T-helper 2 cell treated with Interferon-gamma antibody and Interleukin-4, amounts not matched to agents 5 μg/mL and 100 μg/mL, for 36 hours (primary cell): ENCODE measurements at regions not wholly inside any gene's neighbourhood (a gene's known extent, or its start where the extent isn't known, plus 50 kb on each side); places are given as distances from the start of the nearest gene placed in this dataset.

Source experiments
- DNase-seq: peaks from one replicate; pipeline ENCODE4 v3.0.0; 2021; ENCODE audit warnings: low spot score
- H3K27ac Mint-ChIP-seq: one replicate; pipeline ENCODE4 v1.8.0; 2021; ENCODE audit warnings: mild to moderate bottlenecking, mixed read lengths
- H3K27me3 Mint-ChIP-seq: one replicate; pipeline ENCODE4 v1.8.0; 2021; ENCODE audit warnings: low read depth, mixed read lengths
- H3K36me3 Mint-ChIP-seq: one replicate; pipeline ENCODE4 v1.8.0; 2021; ENCODE audit warnings: low read depth, mixed read lengths
- H3K4me1 Mint-ChIP-seq: one replicate; pipeline ENCODE4 v1.8.0; 2021; ENCODE audit warnings: low read depth, mixed read lengths
- H3K4me3 Mint-ChIP-seq: one replicate; pipeline ENCODE4 v1.8.0; 2022; ENCODE audit warnings: mild to moderate bottlenecking, moderate library complexity, mixed read lengths
- H3K9me3 Mint-ChIP-seq: one replicate; pipeline ENCODE4 v1.8.0; 2021; ENCODE audit warnings: mixed read lengths

- H3K36me3 Mint-ChIP-seq: no peaks in the 10 kb centered on the region
Measured at GRCh38 chr2:423479-423878, 135.6 kb upstream of the ALKAL2 start.

GRCh38 chr2:422676-423435 lies 135.0 kb upstream of the ALKAL2 start:
- Mint-ChIP-seq H3K4me1 (no peaks in the 10 kb centered on the region), H3K9me3 (no peaks in the 10 kb centered on the region), H3K36me3 (no peaks in the 10 kb centered on the region), H3K27me3 (peaks cover 3% of the 10 kb centered on the region), H3K4me3 (no peak overlapping the region), H3K27ac (no peak overlapping the region)
- DNase-seq: no peak

More at GRCh38 chr2:423479-423878, 135.6 kb upstream of the ALKAL2 start:
- no peak overlapping the region for H3K27ac Mint-ChIP-seq
- DNase-seq: no peak
- no peaks in the 10 kb centered on the region for H3K9me3 Mint-ChIP-seq
- peaks cover 3% of the 10 kb centered on the region for H3K27me3 Mint-ChIP-seq
- no peak overlapping the region for H3K4me3 Mint-ChIP-seq
- peaks cover 3% of the 10 kb centered on the region for H3K4me1 Mint-ChIP-seq

- DNase-seq: no peak
- no peak overlapping the region for H3K27ac Mint-ChIP-seq
- no peaks in the 10 kb centered on the region for H3K9me3 Mint-ChIP-seq
- H3K36me3 Mint-ChIP-seq: no peaks in the 10 kb centered on the region
- peaks cover 6% of the 10 kb centered on the region for H3K27me3 Mint-ChIP-seq
- H3K4me1 Mint-ChIP-seq: no peaks in the 10 kb centered on the region
- H3K4me3 Mint-ChIP-seq: no peak overlapping the region
Measured at GRCh38 chr2:421406-421805, 133.5 kb upstream of the ALKAL2 start.

- Mint-ChIP-seq H3K4me1 (no peaks in the 10 kb centered on the region), H3K4me3 (no peak overlapping the region), H3K36me3 (no peaks in the 10 kb centered on the region), H3K9me3 (no peaks in the 10 kb centered on the region), H3K27ac (no peak overlapping the region), H3K27me3 (peaks cover 16% of the 10 kb centered on the region)
- no peak for DNase-seq
Measured at GRCh38 chr2:419687-420317, 131.9 kb upstream of the ALKAL2 start.

- DNase-seq: no peak
- Mint-ChIP-seq H3K4me1 (no peaks in the 10 kb centered on the region), H3K36me3 (no peaks in the 10 kb centered on the region), H3K9me3 (no peaks in the 10 kb centered on the region), H3K4me3 (no peak overlapping the region), H3K27me3 (peaks cover 31% of the 10 kb centered on the region), H3K27ac (no peak overlapping the region)
Measured at GRCh38 chr2:417662-418061, 129.8 kb upstream of the ALKAL2 start.

GRCh38 chr2:417006-417405 lies 129.1 kb upstream of the ALKAL2 start:
- H3K9me3 Mint-ChIP-seq: no peaks in the 10 kb centered on the region
- no peaks in the 10 kb centered on the region for H3K36me3 Mint-ChIP-seq
- H3K4me1 Mint-ChIP-seq: no peaks in the 10 kb centered on the region
- DNase-seq: no peak
- H3K27ac Mint-ChIP-seq: no peak overlapping the region
- H3K4me3 Mint-ChIP-seq: no peak overlapping the region
- H3K27me3 Mint-ChIP-seq: peaks cover 34% of the 10 kb centered on the region

GRCh38 chr2:415986-416610 lies 128.2 kb upstream of the ALKAL2 start:
- H3K4me1 Mint-ChIP-seq: no peaks in the 10 kb centered on the region
- no peak overlapping the region for H3K4me3 Mint-ChIP-seq
- no peak for DNase-seq
- H3K9me3 Mint-ChIP-seq: no peaks in the 10 kb centered on the region
- H3K36me3 Mint-ChIP-seq: no peaks in the 10 kb centered on the region
- no peak overlapping the region for H3K27ac Mint-ChIP-seq
- peaks cover 41% of the 10 kb centered on the region for H3K27me3 Mint-ChIP-seq

GRCh38 chr2:409523-409922 lies 121.6 kb upstream of the ALKAL2 start:
- no peaks in the 10 kb centered on the region for H3K4me1 Mint-ChIP-seq
- H3K4me3 Mint-ChIP-seq: no peak overlapping the region
- peaks cover 2% of the 10 kb centered on the region for H3K36me3 Mint-ChIP-seq
- no peak for DNase-seq
- H3K27ac Mint-ChIP-seq: no peak overlapping the region
- H3K9me3 Mint-ChIP-seq: peaks cover 5% of the 10 kb centered on the region
- peaks cover 41% of the 10 kb centered on the region for H3K27me3 Mint-ChIP-seq

GRCh38 chr2:407630-408029 lies 119.7 kb upstream of the ALKAL2 start:
- peaks cover 25% of the 10 kb centered on the region for H3K27me3 Mint-ChIP-seq

GRCh38 chr2:406876-407275 lies 119.0 kb upstream of the ALKAL2 start:
- Mint-ChIP-seq H3K36me3 (peaks cover 2% of the 10 kb centered on the region), H3K4me3 (no peak overlapping the region), H3K9me3 (peaks cover 13% of the 10 kb centered on the region), H3K27me3 (peaks cover 21% of the 10 kb centered on the region), H3K27ac (no peak overlapping the region), H3K4me1 (no peaks in the 10 kb centered on the region)
- DNase-seq: no peak

More at GRCh38 chr2:407630-408029, 119.7 kb upstream of the ALKAL2 start:
- H3K27ac Mint-ChIP-seq: no peak overlapping the region
- H3K36me3 Mint-ChIP-seq: peaks cover 2% of the 10 kb centered on the region
- H3K9me3 Mint-ChIP-seq: peaks cover 13% of the 10 kb centered on the region
- no peak overlapping the region for H3K4me3 Mint-ChIP-seq
- no peak for DNase-seq
- no peaks in the 10 kb centered on the region for H3K4me1 Mint-ChIP-seq

GRCh38 chr2:406231-406630 lies 118.3 kb upstream of the ALKAL2 start:
- DNase-seq: no peak
- Mint-ChIP-seq H3K36me3 (peaks cover 2% of the 10 kb centered on the region), H3K4me3 (no peak overlapping the region), H3K4me1 (no peaks in the 10 kb centered on the region), H3K27me3 (peaks cover 17% of the 10 kb centered on the region), H3K9me3 (peaks cover 13% of the 10 kb centered on the region), H3K27ac (no peak overlapping the region)

- H3K4me1 Mint-ChIP-seq: no peaks in the 10 kb centered on the region
- DNase-seq: no peak
- H3K4me3 Mint-ChIP-seq: no peak overlapping the region
- H3K36me3 Mint-ChIP-seq: peaks cover 2% of the 10 kb centered on the region
- H3K9me3 Mint-ChIP-seq: peaks cover 13% of the 10 kb centered on the region
- peaks cover 15% of the 10 kb centered on the region for H3K27me3 Mint-ChIP-seq
- no peak overlapping the region for H3K27ac Mint-ChIP-seq
Measured at GRCh38 chr2:404581-404980, 116.7 kb upstream of the ALKAL2 start.

GRCh38 chr2:403682-404081 lies 115.8 kb upstream of the ALKAL2 start:
- H3K4me3 Mint-ChIP-seq: no peak overlapping the region
- peaks cover 15% of the 10 kb centered on the region for H3K27me3 Mint-ChIP-seq
- peaks cover 2% of the 10 kb centered on the region for H3K36me3 Mint-ChIP-seq
- no peak for DNase-seq
- no peak overlapping the region for H3K27ac Mint-ChIP-seq
- H3K9me3 Mint-ChIP-seq: peaks cover 13% of the 10 kb centered on the region
- H3K4me1 Mint-ChIP-seq: no peaks in the 10 kb centered on the region

GRCh38 chr2:402721-403120 lies 114.8 kb upstream of the ALKAL2 start:
- H3K27ac Mint-ChIP-seq: no peak overlapping the region
- H3K9me3 Mint-ChIP-seq: peaks cover 13% of the 10 kb centered on the region
- H3K4me1 Mint-ChIP-seq: no peaks in the 10 kb centered on the region
- no peak for DNase-seq
- H3K36me3 Mint-ChIP-seq: peaks cover 2% of the 10 kb centered on the region
- peaks cover 15% of the 10 kb centered on the region for H3K27me3 Mint-ChIP-seq
- no peak overlapping the region for H3K4me3 Mint-ChIP-seq
